ENCODE measurements at regions not wholly inside any gene's neighbourhood (a gene's known extent, or its start where the extent isn't known, plus 50 kb on each side); places are given as distances from the start of the nearest gene placed in this dataset.

GRCh38 chr1:88286716-88287115 is 397.4 kb upstream of the PKN2 start:
- TF ChIP-seq MXD4 (CRISPR knock-in tag; IDR thresholded peaks at IDR 0.05; ENCODE audit: borderline replicate concordance) (no peak), SMAD4 (CRISPR knock-in tag; IDR thresholded peaks at IDR 0.05) (no peak), NFYB (CRISPR knock-in tag; conservative IDR thresholded peaks at IDR 0.05; ENCODE audit: low read depth) (no peak), PREB (CRISPR knock-in tag; IDR thresholded peaks at IDR 0.05; ENCODE audit: borderline replicate concordance) (no peak), JUN (CRISPR knock-in tag; IDR thresholded peaks at IDR 0.05) (no peak), TCF7 (CRISPR knock-in tag; IDR thresholded peaks at IDR 0.05; ENCODE audit: low read depth) (no peak), USF1 (CRISPR knock-in tag; IDR thresholded peaks at IDR 0.05) (no peak), ZNF219 (CRISPR knock-in tag; IDR thresholded peaks at IDR 0.05; ENCODE audit: borderline replicate concordance) (no peak), SOX15 (CRISPR knock-in tag; IDR thresholded peaks at IDR 0.05) (no peak)
- POLR2A ChIA-PET: no interaction called here
- H3K4me3 Mint-ChIP-seq: no peak overlapping the region

GRCh38 chr1:88288571-88288970 is 395.5 kb upstream of the PKN2 start:
- Mint-ChIP-seq H3K9me3 (0 out of 2 replicates have a peak, but pooled peaks cover 2% of the 10 kb centered on the region), H3K27me3 (ENCODE audit: low read depth) (no peaks in the 10 kb centered on the region; the same call in 1 of the 2 replicates), H3K4me3 (no peak overlapping the region), H3K4me1 (peaks cover 4% of the 10 kb centered on the region; the same call in 1 of the 2 replicates), H3K36me3 (no peaks in the 10 kb centered on the region), H3K27ac (no peak overlapping the region)
- no peak for ATAC-seq
- TF ChIP-seq FOXK1 (CRISPR knock-in tag; IDR thresholded peaks at IDR 0.05) (no peak), NFATC4 (CRISPR knock-in tag; IDR thresholded peaks at IDR 0.05) (no peak)
- DNase-seq (ENCODE audit: low spot score): no peak
- POLR2A ChIA-PET: interaction anchor here (0.7 kb wide), 1 partner anchor 55 kb away, joined by 3 read pairs; no protein-coding TSS in a partner anchor
- CTCF ChIA-PET: no interaction called here

More at GRCh38 chr1:88286716-88287115, 397.4 kb upstream of the PKN2 start:
- Mint-ChIP-seq H3K27ac (no peak overlapping the region), H3K9me3 (peaks cover 11% of the 10 kb centered on the region), H3K36me3 (no peaks in the 10 kb centered on the region), H3K27me3 (ENCODE audit: low read depth) (no peaks in the 10 kb centered on the region; the same call in 1 of the 2 replicates), H3K4me1 (no peaks in the 10 kb centered on the region)
- ATAC-seq (no peak), DNase-seq (ENCODE audit: low spot score) (no peak)
- CTCF ChIA-PET: no interaction called here

GRCh38 chr1:88289401-88290102 is 394.5 kb upstream of the PKN2 start:
- no peak overlapping the region for H3K4me3 Mint-ChIP-seq
- CTCF ChIA-PET: no interaction called here
- POLR2A ChIA-PET: no interaction called here
- TF ChIP-seq TEAD1 (CRISPR knock-in tag; IDR thresholded peaks at IDR 0.05): no peak
- no peak for TF ChIP-seq PRRX2 (CRISPR knock-in tag; IDR thresholded peaks at IDR 0.05)
- no peak for TF ChIP-seq E2F5 (CRISPR knock-in tag; IDR thresholded peaks at IDR 0.05)
- no peak for TF ChIP-seq ATF1 (CRISPR knock-in tag; IDR thresholded peaks at IDR 0.05)
- TF ChIP-seq NFE2L1 (CRISPR knock-in tag; IDR thresholded peaks at IDR 0.05): no peak
- TF ChIP-seq HMGXB4 (CRISPR knock-in tag; IDR thresholded peaks at IDR 0.05): no peak
- TF ChIP-seq ZNF281 (CRISPR knock-in tag; IDR thresholded peaks at IDR 0.05): no peak
- TF ChIP-seq NR3C1 (CRISPR knock-in tag; conservative IDR thresholded peaks at IDR 0.05; ENCODE audit: low read depth): no peak
- no peak for TF ChIP-seq GTF2I (CRISPR knock-in tag; conservative IDR thresholded peaks at IDR 0.05)
- no peak for TF ChIP-seq MYBL2 (CRISPR knock-in tag; IDR thresholded peaks at IDR 0.05)
- TF ChIP-seq SMAD3 (CRISPR knock-in tag; IDR thresholded peaks at IDR 0.05; ENCODE audit: borderline replicate concordance): no peak
- peaks cover 4% of the 10 kb centered on the region; the same call in 1 of the 2 replicates for H3K4me1 Mint-ChIP-seq
- no peaks in the 10 kb centered on the region for H3K9me3 Mint-ChIP-seq
- DNase-seq (ENCODE audit: low spot score) (no peak), ATAC-seq (no peak)
- no peak overlapping the region for H3K27ac Mint-ChIP-seq
- H3K27me3 Mint-ChIP-seq (ENCODE audit: low read depth): no peaks in the 10 kb centered on the region; the same call in 1 of the 2 replicates
- no peaks in the 10 kb centered on the region for H3K36me3 Mint-ChIP-seq
